ENCODE measurements at regions not wholly inside any gene's neighbourhood (a gene's known extent, or its start where the extent isn't known, plus 50 kb on each side); places are given as distances from the start of the nearest gene placed in this dataset.

DNA sequence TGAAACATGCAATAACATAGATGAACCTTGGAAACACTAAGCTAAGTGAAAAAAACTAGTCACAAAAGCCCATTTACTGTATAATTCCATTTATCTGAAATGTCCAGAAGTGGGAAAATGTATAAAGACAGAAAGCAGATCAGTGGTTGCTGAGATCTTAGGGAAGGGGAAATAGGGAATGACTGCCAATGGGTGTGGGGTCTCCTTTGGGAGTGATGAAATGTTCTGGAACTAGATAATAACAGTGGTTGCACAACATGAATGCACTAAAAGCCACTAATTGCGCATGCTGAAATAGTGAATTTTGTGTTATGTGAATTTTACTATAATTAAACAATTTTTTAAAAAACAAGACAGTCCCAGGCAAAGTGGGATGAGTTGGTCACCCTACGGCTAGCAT lies 472.8 kb downstream of the CCDC171 start:
- no peak for DNase-seq

DNA sequence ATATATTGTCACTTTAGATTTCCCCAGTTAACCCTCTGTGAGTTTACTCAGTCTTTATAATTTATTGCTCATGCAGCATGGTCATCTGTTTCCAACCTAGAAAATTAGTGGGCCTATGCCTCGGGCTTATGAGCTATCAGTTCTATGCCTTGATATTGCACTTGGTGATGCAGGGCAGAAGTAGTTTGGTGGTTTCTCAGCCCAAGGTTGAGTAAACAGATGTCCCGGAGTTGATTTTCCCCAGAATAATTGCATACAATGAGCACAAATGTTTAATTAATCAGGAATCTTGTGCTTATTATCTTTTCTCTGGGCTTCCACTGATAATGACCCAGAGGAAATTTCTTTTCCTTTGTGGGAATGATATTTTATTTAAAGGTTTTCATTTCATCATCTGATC lies 474.0 kb downstream of the CCDC171 start:
- DNase-seq: no peak

DNA sequence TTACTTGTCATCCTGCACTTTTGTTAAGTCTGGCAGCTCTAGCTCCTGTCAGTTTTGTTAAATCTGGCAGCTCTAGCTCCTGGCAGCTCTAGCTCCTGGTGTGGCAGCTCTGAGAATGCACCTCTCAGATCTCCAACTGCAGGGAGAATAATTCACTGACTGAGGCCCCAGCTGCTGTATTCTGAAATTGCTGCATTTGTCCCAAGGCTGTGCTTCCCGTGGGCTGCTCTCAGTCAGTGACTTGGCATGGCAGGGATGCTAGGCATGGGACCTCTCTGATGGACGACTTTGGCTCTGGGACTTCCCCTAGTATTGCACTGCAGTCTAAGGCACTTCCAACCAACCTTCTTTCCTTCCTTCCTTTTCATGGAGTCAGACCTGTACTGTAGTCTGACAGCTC lies 475.7 kb downstream of the CCDC171 start:
- no peak for DNase-seq

DNA sequence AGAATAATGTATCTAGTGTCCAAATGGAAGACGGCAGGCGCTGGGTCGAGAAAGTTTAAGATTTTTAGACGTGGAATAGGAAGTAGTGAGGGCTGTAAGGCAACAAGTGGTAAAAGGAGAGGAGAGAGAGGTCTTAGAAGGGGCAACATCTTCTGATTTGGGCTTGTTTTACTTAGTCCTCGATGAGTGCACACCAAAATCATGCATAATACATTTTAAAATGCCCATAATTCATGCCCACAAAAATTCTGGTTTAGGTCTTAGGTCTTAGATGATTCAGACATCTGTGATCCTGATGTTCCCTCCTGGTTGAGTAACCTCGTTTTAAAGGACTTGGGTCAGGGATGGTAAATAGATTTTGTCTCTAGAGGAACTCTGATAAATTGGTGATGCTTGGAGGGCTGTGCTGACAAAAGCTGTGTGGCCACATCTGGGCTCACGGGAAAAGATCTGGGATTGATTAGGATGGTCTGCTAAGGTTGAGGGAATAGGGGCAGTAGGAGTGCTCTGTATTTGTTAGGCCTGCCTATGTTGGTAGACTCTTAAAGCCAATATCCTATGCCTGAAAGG lies 476.3 kb downstream of the CCDC171 start:
- DNase-seq: no peak

DNA sequence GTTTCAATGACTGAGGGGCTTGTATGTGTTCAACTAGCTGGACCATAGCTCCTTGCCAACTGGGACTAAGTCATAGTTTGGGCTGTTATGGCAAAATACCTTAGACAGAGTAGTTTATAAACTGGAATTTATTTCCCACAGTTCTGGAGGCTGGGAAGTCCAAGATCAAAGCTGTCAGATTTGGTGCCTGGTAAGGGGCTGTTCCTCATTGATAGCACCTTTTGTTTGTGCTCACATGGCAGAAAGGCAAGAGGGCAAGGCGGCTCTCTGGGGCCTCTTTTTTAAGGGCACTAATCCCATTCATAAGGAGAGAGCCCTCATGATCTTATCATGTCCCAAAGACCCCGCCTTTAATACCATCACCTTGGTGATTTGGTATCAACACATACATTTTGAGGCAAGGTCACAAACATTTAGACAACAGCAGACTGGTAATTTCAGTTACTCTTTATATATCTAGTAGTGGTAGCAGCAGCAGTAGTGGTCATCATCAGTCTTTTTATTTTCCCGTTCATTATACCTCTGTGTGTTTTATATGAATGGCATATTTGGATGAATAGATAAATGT lies 477.0 kb downstream of the CCDC171 start:
- DNase-seq: no peak

DNA sequence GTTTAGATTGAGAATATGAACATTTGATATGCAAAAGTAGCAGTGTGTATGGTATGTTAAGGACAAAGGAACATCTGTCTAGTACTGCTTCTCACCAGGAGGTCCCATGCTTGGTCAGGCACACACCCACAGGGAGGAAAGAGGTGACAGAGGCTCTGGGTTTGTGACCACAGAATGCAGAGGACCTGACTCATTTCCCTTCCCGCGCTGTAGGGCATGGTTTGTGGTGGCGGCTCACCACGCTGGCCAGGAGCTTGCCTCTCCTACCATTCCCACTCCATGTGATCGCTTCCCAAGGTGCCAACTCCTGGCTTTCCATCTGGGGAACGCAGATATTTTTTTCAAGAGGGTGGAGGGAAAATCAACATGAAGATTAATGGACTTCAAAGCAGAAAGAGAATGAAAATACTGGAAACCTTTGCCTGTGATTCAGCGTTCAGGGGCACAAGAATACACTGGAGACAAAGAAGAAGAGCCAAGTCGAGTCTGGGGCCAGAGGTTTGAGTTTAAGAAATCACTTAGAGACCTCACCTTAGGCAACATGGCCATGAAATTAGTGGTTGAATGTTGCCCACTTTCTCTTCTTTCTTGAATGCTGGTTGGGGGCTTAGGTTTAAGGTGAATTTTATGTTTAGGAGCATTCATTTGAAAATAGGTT lies 477.8 kb downstream of the CCDC171 start:
- DNase-seq: no peak

DNA sequence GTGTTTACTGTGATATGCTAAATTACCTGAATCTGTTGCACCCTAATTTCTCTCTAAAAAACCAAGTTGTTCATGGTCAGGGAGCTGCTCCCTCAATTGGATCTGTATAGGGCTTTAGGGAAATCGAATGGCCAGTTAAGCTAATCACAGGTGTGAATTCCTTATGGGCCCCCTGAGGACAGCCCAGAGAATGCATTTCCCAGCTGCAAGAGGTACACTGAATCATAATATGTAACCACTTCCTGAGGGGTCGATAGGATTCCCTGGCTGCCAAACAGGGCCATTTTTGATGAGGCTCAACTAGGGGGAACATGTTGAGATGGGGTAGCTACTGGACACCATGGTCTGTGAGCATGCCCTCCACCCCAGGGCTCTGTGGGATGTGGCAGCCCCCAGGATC lies 478.6 kb downstream of the CCDC171 start:
- no peak for DNase-seq

DNA sequence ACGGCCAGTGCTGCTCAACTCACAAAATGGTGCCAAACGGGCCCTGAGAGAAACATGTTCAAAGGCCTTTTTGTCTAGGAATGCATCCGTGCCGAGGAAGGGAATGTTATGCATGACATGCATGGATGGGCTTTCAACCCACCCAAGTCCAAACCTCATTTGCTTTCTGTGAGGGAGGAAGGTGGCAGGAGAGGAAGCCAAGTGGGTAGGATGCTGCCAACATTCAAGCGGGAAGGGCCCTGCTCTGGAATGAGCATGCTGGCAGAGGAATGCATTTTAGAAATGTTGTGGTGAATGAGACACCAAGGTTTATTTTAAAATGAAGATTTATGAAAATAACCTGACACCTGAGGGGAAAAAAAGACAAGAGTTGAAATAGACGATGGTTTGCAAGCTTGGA lies 479.1 kb downstream of the CCDC171 start:
- DNase-seq: no peak

DNA sequence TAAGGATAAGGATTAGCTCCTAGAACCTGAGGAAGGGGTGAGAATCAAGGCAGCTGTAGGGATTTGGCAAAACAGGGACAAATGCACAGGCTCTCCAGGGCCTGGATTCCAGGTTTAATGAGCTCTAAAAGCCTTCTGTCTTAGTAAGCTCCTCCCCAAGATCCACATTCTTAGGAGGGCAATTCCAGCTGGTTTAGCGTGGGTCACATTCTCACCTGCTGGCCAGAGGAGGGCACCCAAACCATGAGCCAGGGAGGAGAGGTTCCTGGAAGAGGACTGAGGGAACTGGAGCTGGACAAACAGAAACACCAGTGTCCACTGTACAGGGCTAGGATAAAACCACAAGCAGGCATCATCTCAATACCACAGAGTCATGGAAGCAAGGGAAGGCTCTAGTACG lies 480.0 kb downstream of the CCDC171 start:
- DNase-seq: no peak

DNA sequence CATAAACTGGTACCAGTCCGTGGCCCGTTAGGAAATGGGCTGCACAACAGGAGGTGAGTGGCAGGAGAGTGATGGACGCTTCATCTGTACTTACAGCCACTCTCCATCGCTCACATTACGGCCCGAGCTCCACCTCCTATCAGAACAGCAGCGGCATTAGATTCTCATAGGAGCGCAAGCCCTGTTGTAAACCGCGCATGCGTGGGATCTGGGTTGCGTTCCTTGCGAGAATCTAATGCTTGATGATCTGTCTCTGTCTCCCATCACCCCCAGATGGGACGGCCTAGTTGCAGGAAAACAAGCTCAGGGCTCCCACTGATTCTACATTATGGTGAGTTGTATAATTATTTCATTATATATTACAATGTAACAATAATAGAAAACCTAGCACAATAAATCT lies 480.4 kb downstream of the CCDC171 start:
- no peak for DNase-seq

DNA sequence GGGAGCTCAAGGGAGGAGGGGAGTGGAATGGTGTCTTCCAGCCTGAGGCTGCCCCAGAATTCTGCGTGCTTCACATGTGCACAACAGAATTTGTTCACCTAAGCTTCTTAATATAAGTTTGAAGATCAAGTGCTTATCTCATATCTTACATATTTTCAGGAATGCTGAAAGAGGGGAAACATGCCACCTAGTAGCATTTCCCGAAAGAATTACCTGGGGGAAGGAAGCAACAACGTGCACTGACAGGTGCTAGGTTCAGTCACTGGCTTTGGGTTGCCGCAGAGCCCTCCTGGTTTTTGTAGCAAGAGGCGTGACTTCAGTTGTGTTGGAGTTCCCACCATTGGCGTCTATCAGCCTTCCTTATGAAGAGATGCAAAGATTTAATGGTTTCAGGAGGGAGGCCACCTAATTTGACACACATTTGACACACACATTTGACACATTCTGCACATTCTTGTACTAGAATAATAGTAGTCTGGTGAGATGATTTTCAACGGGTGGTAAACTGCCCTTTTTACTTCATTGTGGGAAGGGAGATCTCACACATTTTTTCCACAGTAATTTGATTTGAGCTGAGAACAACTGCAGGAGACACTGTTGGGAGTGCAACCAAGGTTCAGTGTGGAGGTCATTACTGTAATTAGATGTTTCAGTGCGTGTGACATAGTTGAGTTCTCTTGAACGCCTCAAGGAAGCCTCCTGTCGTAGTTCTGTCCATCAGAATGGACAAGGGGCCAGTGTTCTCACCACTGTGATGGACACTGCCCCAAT lies 481.3 kb downstream of the CCDC171 start:
- no peak for DNase-seq

DNA sequence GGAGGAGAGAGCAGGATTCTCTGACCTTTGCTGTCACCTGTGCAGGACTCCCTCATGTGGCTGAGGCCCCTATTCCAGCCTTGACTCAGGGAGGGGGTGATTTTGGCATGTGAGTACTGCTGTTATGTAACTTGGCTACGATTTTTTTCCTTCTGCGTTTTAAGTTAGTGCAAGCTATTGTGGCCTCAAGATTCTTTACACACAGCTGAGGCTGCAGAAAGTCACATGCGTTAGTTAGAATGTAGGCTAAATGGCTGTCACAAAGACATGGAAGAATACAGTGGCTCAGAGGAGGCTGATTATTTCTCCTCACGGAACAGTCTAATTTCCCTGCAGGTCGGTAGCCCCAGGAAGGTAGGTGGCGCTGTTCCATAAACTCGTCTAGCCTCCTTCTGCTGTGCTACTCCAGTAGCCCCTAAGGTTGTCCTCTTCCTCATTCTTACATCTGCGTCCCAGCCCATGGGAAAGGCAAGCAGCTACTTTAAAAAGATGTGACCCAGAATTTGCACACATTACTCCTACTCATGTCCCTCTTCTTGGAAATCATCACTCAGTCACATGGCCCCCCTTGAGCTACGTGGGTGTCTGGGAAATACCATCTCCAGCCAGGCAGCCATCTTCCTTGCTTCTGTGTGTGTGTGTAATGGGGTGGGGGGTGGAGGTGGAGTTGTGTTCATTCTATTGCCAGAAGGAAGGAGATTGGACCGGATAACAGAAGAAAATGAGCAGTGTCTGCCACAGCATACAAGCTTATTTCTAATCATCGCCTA lies 486.6 kb downstream of the CCDC171 start:
- DNase-seq: no peak

DNA sequence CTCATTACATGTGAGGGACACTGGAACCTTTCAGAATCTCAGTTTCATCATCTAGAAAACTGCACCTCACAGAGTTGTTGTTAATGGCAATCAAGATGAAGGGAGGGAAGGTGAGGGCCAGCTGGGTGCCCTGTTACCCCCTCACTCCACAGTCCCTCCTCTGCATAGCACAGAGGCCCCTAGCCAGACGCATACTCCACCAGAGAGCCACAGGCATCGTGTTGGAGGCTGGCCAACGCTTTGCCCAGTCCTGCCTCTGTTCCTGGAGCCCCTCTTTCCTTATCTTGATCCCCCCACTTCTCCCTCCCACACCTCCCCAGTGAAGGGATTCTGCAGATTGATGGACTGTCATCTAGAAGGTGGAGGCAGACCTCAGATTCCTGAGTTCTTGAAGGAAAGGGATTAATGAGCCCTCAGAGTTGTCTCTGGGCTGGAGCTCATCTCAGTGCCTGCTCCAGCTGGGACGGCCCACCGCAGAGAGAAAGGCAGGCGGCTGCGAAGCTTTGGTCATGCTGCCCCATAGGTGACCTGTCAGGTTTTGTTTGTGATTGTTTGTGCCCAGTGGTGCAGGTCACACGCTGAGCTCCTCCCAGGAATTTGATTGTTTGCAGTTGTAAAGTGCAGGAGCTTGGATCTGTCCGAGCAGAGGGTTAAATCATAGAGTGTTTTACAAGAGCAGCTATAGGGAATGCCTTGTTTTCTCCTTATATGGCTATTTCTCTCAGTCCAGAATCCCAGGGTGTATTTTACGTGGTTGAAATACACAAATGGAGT lies 487.3 kb downstream of the CCDC171 start:
- DNase-seq: no peak

DNA sequence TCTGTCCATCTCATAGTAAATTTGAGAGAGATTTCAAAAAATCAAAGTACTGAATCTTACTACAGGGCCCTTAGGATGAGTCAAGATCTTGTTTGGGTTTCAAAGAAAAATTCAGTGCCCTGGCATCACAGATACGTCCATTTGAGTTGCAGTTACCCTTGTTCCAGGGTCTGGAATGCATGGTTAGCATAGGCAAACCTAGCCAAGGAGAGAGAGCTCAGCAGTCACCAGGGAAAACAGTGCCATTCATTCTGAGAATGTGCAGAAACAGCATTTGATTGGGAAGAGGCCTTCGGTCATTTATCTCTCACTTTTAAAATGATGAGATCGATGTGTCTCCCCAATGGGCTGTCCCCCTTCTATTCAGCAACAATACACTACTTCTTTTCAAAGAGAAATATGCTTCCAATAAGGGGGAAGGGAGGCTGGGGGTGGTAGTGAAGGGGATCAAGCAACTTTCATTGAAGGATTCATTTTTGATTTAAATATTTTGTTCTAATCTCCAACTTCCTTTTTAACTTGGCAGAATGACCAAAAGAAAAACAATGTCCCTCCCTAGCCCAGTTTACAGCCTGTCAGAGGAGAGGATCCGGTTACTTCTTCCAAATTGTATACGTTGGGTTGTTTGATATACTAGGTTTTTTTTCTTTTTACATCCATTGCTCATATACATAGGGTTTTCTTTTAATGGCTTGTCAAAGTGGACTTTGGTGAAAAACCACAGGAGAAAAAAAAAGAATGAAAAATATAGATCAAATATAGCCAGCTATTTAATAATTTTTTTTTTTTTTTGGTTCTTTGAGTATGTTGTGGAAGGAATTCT lies 491.1 kb downstream of the CCDC171 start:
- DNase-seq: no peak

DNA sequence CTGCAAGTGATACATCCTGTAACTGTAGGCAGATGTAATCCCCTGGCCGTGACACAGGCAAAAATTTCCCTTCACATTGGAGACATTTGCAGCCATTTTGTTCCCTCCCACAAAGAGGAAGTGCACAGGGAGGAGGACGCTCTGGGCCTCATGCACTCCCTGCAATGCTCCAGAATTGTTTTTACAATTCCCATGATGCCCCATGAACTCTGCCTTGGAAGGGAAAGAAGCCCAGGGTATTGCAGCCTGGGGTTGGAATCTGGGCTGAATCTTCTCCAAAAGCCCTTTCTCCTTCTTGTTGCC lies 491.7 kb downstream of the CCDC171 start:
- DNase-seq: no peak

DNA sequence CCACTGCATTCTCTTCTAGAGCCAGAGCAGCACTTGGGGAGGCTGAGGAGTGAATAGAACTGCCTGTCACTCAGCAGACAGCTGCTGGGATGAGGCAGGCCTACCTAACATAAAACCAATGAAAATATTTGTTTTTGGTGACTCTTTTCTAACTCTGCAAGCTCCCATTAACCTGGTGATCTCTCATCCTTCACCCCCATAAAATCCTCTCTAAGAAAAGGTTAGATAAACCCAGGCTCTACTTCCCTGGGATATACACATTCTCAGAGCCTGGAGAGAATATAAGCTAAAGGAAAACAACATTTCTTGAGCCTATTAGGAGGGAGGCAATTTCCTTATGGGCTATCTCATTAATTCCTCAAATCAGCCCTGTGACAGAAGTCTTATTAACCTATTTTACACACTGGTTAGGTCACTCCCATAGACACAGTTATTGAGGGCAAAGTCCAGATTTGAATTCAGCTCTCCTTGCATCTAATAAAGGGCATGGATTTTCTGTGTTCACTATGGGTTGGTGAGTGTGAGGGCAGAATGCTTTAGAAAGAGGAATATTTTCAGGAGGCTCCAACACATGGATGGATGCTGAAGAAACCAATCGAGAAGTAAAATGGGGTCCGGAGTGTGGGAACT lies 492.9 kb downstream of the CCDC171 start:
- no peak for DNase-seq

DNA sequence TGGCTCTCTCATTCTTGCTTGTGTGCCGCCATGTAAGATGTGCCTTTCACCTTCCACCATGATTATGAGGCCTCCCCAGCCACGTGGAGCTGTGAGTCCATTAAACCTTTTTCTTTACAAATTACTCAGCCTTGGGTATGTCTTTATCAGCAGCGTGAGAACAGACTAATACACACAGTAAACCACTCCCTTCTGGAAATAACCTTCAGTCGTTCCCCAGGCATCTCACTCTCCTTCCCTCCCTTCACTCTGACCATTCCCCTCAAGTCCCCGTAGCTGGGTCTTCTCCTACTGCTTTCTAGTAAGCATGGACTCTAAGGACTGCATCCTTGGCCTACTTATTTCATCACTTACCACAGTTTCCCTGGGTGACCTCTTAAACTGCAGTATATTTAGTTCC lies 493.9 kb downstream of the CCDC171 start:
- no peak for DNase-seq

DNA sequence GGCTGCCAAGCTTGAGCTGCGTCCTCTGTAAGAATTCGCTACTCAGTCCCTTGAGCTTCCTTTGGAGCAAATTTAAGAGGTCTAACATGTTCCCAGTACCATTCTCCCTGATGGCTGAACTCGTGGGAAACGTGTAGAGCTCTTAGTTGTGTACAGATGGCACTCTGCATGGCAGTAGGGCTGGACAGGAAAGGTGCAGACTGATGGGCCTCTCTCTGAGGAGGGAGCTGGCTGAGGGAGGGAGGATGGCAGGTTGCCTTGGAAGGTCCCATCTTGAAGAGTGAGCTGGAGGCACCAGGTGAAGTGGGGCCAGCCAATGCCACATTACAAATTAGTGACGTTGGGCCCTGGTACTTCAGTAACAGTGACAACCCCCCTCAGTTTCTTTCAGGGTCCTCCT lies 495.3 kb downstream of the CCDC171 start:
- DNase-seq: no peak

DNA sequence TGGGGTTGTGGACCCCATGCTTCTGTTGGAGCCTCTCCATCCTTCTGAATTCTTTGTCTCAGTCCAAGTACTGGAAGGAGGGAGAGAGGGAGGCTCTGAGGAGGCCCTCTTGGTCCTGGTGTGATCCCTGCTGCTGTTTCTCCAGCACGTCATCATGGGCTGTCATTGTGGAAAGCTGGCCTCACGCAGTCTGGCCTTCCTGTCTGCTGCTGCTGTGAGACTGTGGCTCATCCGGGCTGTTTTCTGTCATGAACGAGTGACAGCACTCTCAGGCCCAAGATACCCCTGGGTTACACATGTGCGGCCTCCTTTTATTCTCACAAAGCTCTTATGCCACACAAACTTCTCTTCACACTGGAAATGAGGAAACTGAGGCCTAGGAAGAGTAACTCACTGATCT lies 499.3 kb downstream of the CCDC171 start:
- DNase-seq: no peak

DNA sequence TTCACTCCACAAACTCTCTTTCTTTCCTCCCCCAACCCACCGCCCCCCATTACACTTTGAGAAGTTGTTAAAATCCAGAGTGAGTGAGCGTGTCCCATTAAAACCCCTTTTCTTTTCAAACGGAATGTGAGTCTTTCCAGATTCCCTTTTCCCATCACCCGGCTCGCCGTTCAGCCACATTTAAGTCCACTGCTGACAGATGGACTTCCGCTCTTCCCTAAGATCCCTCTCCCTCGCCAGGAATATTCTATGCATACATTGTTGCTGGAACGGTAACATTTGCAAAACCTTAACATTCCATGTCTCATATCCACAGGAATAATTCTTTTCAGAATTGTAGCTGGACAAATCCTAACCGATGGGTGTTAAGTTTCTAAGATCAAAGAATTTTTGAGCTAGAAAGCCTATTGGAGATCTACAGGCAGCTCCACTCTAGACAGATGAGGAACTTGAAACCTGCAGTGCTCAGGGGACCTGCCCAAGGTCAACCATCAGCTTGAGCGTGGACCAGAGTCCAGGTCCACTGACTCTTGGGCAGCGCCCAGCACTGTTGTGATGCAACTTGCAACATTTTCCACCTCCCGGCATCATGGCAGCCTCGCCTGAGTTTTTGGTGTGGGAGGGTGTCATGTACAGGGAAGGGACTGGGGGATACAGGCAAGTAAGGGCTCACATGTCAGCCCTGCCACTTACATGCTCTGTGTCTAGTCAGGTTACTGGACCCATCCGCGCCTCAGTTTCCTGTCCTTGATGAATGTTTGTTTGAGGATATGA lies 500.1 kb downstream of the CCDC171 start:
- no peak for DNase-seq

DNA sequence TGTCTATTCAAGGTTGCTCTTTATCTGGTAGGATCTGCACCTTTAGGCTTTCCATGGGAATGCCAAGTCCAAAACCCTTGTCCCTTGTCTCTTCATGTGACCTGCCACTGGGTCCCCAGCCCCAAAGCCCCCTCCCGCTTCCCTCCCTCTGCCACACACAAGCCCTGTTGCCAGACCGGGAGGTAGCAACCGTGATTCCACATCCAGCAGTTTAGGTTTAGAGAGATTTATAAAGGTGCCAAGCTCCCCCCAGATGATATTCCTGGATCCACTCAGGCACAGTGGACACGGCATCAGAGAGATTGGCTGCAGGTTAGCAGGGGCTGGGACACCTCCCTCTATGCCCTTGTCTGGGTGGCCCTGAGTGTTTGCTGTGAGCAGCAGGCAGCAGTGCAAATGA lies 504.7 kb downstream of the CCDC171 start:
- DNase-seq: no peak

Measured in activated effector memory CD4-positive, alpha-beta T cell treated with anti-CD3 and anti-CD28 coated beads, Interleukin-2, amount 50 U/mL, for 16 hours (primary cell).